ENCODE measurements at regions not wholly inside any gene's neighbourhood (a gene's known extent, or its start where the extent isn't known, plus 50 kb on each side); places are given as distances from the start of the nearest gene placed in this dataset.
"Not testable (repeated sequence)": the region's sequence is repeated elsewhere in the genome, so short reads cannot be mapped to it uniquely, and the experiment has no call there.

- intact Hi-C loops (cut with DNase I); ATAC-seq; DNase-seq (ENCODE audit: low spot score): not testable (repeated sequence)
Measured at GRCh38 chr16:29578898-29579297, 72.7 kb upstream of the NPIPB12 start.

- intact Hi-C loops (cut with DNase I); DNase-seq (ENCODE audit: low spot score); ATAC-seq: not testable (repeated sequence)
Measured at GRCh38 chr16:29581764-29582163, 75.6 kb upstream of the NPIPB12 start.

- ATAC-seq; DNase-seq (ENCODE audit: low spot score); intact Hi-C loops (cut with DNase I): not testable (repeated sequence)
Measured at GRCh38 chr16:29591919-29592318, 71.1 kb upstream of the SPN start.

GRCh38 chr16:29594269-29594925 lies 68.7 kb upstream of the SPN start:
- DNase-seq (ENCODE audit: low spot score); intact Hi-C loops (cut with DNase I): not testable (repeated sequence)
- peak; percentile 77 for ATAC-seq

GRCh38 chr16:29594926-29595838 lies 67.9 kb upstream of the SPN start:
- ATAC-seq (peak; percentile 99), DNase-seq (ENCODE audit: low spot score) (peak; percentile 95)
- intact Hi-C loops (cut with DNase I) = not testable (repeated sequence)

- ATAC-seq; intact Hi-C loops (cut with DNase I); DNase-seq (ENCODE audit: low spot score): not testable (repeated sequence)
Measured at GRCh38 chr16:29597030-29597429, 66.0 kb upstream of the SPN start.

GRCh38 chr16:29600111-29601000 lies 62.7 kb upstream of the SPN start:
- DNase-seq (ENCODE audit: low spot score); intact Hi-C loops (cut with DNase I); ATAC-seq: not testable (repeated sequence)

- DNase-seq (ENCODE audit: low spot score); intact Hi-C loops (cut with DNase I); ATAC-seq: not testable (repeated sequence)
Measured at GRCh38 chr16:29602247-29602625, 60.8 kb upstream of the SPN start.

- ATAC-seq; DNase-seq (ENCODE audit: low spot score); intact Hi-C loops (cut with DNase I): not testable (repeated sequence)
Measured at GRCh38 chr16:29602683-29603088, 60.4 kb upstream of the SPN start.

GRCh38 chr16:29604631-29605549 lies 58.2 kb upstream of the SPN start:
- ATAC-seq = peak; percentile 47
- DNase-seq (ENCODE audit: low spot score); intact Hi-C loops (cut with DNase I): not testable (repeated sequence)

- DNase-seq (ENCODE audit: low spot score); ATAC-seq; intact Hi-C loops (cut with DNase I): not testable (repeated sequence)
Measured at GRCh38 chr16:29605593-29606205, 57.3 kb upstream of the SPN start.

- ATAC-seq; DNase-seq (ENCODE audit: low spot score); intact Hi-C loops (cut with DNase I): not testable (repeated sequence)
Measured at GRCh38 chr16:29606669-29607427, 56.2 kb upstream of the SPN start.

GRCh38 chr16:29607428-29607823 lies 55.6 kb upstream of the SPN start:
- ATAC-seq; intact Hi-C loops (cut with DNase I); DNase-seq (ENCODE audit: low spot score): not testable (repeated sequence)

- DNase-seq (ENCODE audit: low spot score); intact Hi-C loops (cut with DNase I): not testable (repeated sequence)
- peak; percentile 22 for ATAC-seq
Measured at GRCh38 chr16:29612381-29613306, 50.4 kb upstream of the SPN start.

Measured in sciatic nerve (tissue), 2 donors.